BE2C (cell line): ENCODE measurements at regions not wholly inside any gene's neighbourhood (a gene's known extent, or its start where the extent isn't known, plus 50 kb on each side); places are given as distances from the start of the nearest gene placed in this dataset.

ENCODE experiments used
- DNase-seq: peaks from one replicate; pipeline ENCODE4 v3.0.0-alpha.2; 2020
- H3K27me3 ChIP-seq: fragments of 250-450 bp; sonication (Bioruptor Pico); 2 replicates; pipeline ENCODE4 v1.5.1; 2020; ENCODE audit warnings: mild to moderate bottlenecking
- H3K36me3 ChIP-seq: fragments of 250-450 bp; sonication (Bioruptor Pico); 2 replicates; pipeline ENCODE4 v1.5.1; 2020; ENCODE audit warnings: mild to moderate bottlenecking
- H3K4me1 ChIP-seq: fragments of 250-450 bp; sonication (Bioruptor Pico); 2 replicates; pipeline ENCODE4 v1.5.1; 2020
- H3K4me3 ChIP-seq: 2 replicates; pipeline ENCODE4 v1.5.1; 2011; ENCODE audit warnings: low read depth, low read length
- H3K9me3 ChIP-seq: fragments of 250-450 bp; sonication (Bioruptor Pico); 2 replicates; pipeline ENCODE4 v1.5.1; 2020
- CTCF ChIP-seq: IDR thresholded peaks from 2 replicates; pipeline ENCODE4 v1.5.1; 2012; ENCODE audit warnings: mild to moderate bottlenecking, low read depth, low read length

DNA sequence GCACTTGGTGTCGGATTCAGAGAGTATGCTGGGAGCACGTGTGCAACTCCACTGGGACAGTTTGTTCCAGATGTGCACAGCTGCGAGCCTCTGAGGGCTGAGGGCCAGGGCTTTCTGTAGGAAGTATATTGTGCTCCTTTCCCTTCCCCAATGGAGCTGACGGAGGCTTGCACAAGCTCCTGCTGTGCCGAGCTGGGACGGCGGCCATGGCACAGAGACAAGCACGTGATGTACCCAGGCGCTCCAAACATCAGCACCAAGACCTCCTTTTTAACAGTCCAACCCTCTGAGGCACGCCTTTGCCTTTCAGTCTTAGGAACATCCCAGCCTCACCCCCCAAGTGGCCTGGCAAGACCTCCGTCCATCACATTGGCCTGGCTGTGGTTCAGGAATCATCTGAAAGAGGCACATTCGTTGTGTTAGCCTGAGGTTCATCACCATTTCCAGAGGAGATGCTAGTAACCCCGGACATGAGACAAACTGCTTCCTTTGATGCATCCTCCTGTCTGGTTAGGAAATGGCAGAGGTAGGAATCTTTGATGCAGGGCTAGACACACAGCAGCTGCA, 339.2 kb upstream of the KAZN start:
- Histone ChIP-seq H3K27me3 (no peaks in the 10 kb centered on the region), H3K4me1 (no peaks in the 10 kb centered on the region), H3K36me3 (no peaks in the 10 kb centered on the region), H3K9me3 (no peaks in the 10 kb centered on the region), H3K4me3 (no peak overlapping the region)
- no peak for TF ChIP-seq CTCF
- no peak for DNase-seq

- Histone ChIP-seq H3K36me3 (no peaks in the 10 kb centered on the region), H3K27me3 (no peaks in the 10 kb centered on the region), H3K4me1 (0 out of 2 replicates have a peak, but pooled peaks cover 3% of the 10 kb centered on the region), H3K9me3 (no peaks in the 10 kb centered on the region), H3K4me3 (no peak overlapping the region)
- no peak for TF ChIP-seq CTCF
- no peak for DNase-seq
Measured at GRCh38 chr1:14260480-14260879, 338.0 kb upstream of the KAZN start.

DNA sequence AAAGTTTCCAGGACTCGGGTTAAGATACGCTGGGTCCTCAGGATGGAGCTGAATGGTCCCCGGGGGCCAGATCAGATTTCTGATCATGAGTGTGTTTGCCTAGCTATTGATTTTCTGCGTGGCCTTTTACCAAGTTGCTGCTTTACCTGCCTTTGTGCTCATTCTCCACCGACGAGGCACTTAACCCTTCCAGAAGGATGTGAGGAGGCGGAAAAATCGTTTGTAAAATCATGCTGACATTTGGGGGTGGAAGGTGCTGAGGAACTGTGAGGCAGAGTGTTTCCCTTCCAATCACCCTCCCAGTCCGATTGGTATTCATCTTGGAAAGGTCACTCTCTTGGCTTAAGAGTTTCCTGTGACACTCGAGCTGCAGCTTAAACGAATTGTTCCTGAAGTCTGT, 337.1 kb upstream of the KAZN start:
- H3K4me3 ChIP-seq, result no peak overlapping the region
- H3K9me3 ChIP-seq, result no peaks in the 10 kb centered on the region
- H3K36me3 ChIP-seq, result no peaks in the 10 kb centered on the region
- no peaks in the 10 kb centered on the region for H3K27me3 ChIP-seq
- TF ChIP-seq CTCF, result no peak
- H3K4me1 ChIP-seq, result 0 out of 2 replicates have a peak, but pooled peaks cover 5% of the 10 kb centered on the region
- DNase-seq, result no peak

- Histone ChIP-seq H3K9me3 (no peaks in the 10 kb centered on the region), H3K27me3 (no peaks in the 10 kb centered on the region)
- no peak for TF ChIP-seq CTCF
Measured at GRCh38 chr1:14262637-14263036, 335.8 kb upstream of the KAZN start.

DNA sequence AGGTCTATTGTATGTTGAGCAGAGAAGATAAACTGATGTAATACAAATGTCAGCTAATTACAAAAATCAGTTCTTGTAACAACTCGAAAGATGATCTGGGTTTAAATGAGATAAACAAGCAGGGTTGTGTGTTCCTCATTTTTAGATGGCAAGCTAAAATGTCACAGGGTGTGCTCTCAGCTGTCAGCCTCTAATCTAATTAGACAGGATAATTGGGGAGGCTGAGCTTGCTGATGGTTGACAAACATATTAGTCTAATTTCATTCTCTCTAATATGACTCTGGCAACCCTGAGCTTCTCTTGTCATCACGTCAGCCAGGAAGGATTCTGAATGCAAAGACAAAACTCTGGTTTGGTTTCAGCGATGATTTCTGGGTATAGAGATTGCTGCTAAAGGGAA, 335.3 kb upstream of the KAZN start:
- H3K27me3 ChIP-seq, result no peaks in the 10 kb centered on the region
- no peaks in the 10 kb centered on the region for H3K36me3 ChIP-seq
- peak overlapping the region; percentile 23; the same call in 1 of the 2 replicates for H3K4me3 ChIP-seq
- no peaks in the 10 kb centered on the region for H3K9me3 ChIP-seq
- peak; percentile 16 for DNase-seq
- no peak for TF ChIP-seq CTCF
- H3K4me1 ChIP-seq, result 0 out of 2 replicates have a peak, but pooled peaks cover 5% of the 10 kb centered on the region

More at GRCh38 chr1:14262637-14263036, 335.8 kb upstream of the KAZN start:
- no peak for DNase-seq
- peak overlapping the region; percentile 23; the same call in 1 of the 2 replicates for H3K4me3 ChIP-seq
- H3K36me3 ChIP-seq, result no peaks in the 10 kb centered on the region
- 0 out of 2 replicates have a peak, but pooled peaks cover 5% of the 10 kb centered on the region for H3K4me1 ChIP-seq

GRCh38 chr1:14263671-14264070, 334.8 kb upstream of the KAZN start:
- Histone ChIP-seq H3K36me3 (no peaks in the 10 kb centered on the region), H3K4me1 (0 out of 2 replicates have a peak, but pooled peaks cover 5% of the 10 kb centered on the region), H3K27me3 (no peaks in the 10 kb centered on the region), H3K4me3 (no peak overlapping the region), H3K9me3 (no peaks in the 10 kb centered on the region)
- no peak for TF ChIP-seq CTCF
- DNase-seq, result peak; percentile 18
